ENCODE measurements at regions not wholly inside any gene's neighbourhood (a gene's known extent, or its start where the extent isn't known, plus 50 kb on each side); places are given as distances from the start of the nearest gene placed in this dataset.
A peak's percentile ranks its signal among the peaks of the same experiment; 100 is the strongest.

DNA sequence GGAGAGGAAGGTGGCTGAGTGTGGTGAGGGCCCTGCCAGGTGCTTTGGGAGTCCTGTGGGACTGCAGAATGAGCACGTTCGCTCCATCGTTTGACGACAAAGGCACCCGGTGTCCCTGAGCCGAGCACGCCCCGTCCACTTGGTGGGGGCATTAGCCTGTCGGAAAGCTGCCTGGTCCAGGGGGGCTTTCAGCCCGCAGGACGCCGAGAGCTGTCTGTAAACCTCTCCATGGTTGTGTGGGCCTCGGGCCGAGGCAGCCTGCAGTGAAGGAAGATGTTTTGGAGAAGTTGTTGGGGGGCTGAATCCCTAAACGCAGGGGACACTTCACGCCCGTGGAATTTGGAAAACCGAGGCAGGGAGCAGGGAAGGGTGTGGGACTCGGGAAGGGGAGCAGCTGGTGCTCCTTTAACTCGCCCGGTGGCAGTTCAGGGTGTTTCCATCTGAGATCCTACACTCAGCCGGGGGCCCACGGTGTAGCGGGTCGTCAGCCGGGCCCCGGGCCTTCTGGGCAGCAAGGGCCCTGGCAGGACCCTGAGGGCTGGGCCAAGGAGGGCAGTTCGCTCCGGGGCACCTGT lies 53.8 kb downstream of the MRPL36 start:
- ATAC-seq (ENCODE audit: low FRiP score in 2 of 2): no peak
- peak in 1 of 2 donors; percentile 8 for DNase-seq
- H3K4me3 ChIP-seq: no peak overlapping the region
- TF ChIP-seq EP300 (IDR thresholded peaks at IDR 0.05) (no peak), CTCF (IDR thresholded peaks at IDR 0.05) (no peak), POLR2A (IDR thresholded peaks at IDR 0.05) (no peak), POLR2AphosphoS5 (IDR thresholded peaks at IDR 0.05) (no peak)
- H3K36me3 ChIP-seq: no peaks in the 10 kb centered on the region
- no peaks in the 10 kb centered on the region for H3K27me3 ChIP-seq
- H3K4me1 ChIP-seq: no peaks in the 10 kb centered on the region
- H3K27ac ChIP-seq: no peak overlapping the region
- H3K9me3 ChIP-seq: no peaks in the 10 kb centered on the region
- WGBS, 2 donors: 83 to 85% methylated on average over 17 to 29 of the region's 29 CpGs

GRCh38 chr5:1745123-1745795 lies 54.4 kb downstream of the MRPL36 start:
- Histone ChIP-seq H3K36me3 (no peaks in the 10 kb centered on the region), H3K4me3 (no peak overlapping the region), H3K27me3 (no peaks in the 10 kb centered on the region), H3K27ac (no peak overlapping the region), H3K4me1 (no peaks in the 10 kb centered on the region), H3K9me3 (no peaks in the 10 kb centered on the region)
- DNase-seq (peak in 1 of 2 donors; percentile 18), ATAC-seq (ENCODE audit: low FRiP score in 2 of 2) (no peak)
- WGBS, 2 donors: 75 to 82% methylated on average over 28 to 30 of the region's 30 CpGs
- TF ChIP-seq CTCF (IDR thresholded peaks at IDR 0.05): no peak
- TF ChIP-seq EP300 (IDR thresholded peaks at IDR 0.05): no peak
- TF ChIP-seq POLR2A (IDR thresholded peaks at IDR 0.05): no peak
- TF ChIP-seq POLR2AphosphoS5 (IDR thresholded peaks at IDR 0.05): no peak

- Histone ChIP-seq H3K4me3 (no peak overlapping the region), H3K27ac (no peak overlapping the region), H3K4me1 (no peaks in the 10 kb centered on the region), H3K36me3 (no peaks in the 10 kb centered on the region), H3K27me3 (no peaks in the 10 kb centered on the region), H3K9me3 (peaks cover 0 to 4% (median 0%) of the 10 kb centered on the region in 4 donors)
- ATAC-seq (ENCODE audit: low FRiP score in 2 of 2) (no peak), DNase-seq (peak in 1 of 2 donors; percentile 7)
- TF ChIP-seq POLR2A (IDR thresholded peaks at IDR 0.05): no peak
- TF ChIP-seq POLR2AphosphoS5 (IDR thresholded peaks at IDR 0.05): no peak
- TF ChIP-seq CTCF (IDR thresholded peaks at IDR 0.05): no peak
- no peak for TF ChIP-seq EP300 (IDR thresholded peaks at IDR 0.05)
- WGBS, 2 donors: 80 to 83% methylated on average over 21 of the region's 21 CpGs
These were observed 55.1 kb downstream of the MRPL36 start for GRCh38 chr5:1744393-1745122.

DNA sequence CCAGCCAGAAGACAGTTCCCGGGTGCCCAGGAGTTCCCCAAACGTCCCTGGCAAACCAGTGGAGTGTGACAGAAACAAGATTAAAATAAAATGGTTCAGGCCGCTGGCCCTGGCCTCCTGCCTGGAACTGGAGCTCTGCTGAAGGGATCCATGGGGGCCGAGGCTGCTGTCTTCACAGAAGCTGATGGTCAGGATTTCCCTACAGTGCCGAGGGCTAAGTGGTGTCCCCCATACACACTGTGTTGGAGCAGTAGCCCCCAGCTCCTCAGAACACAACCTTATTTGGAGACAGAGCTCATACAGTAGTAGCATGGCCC lies 55.9 kb downstream of the MRPL36 start:
- no peaks in the 10 kb centered on the region for H3K4me1 ChIP-seq
- no peak overlapping the region for H3K4me3 ChIP-seq
- ATAC-seq (ENCODE audit: low FRiP score in 2 of 2): no peak
- peaks cover 0 to 4% (median 0%) of the 10 kb centered on the region in 4 donors for H3K9me3 ChIP-seq
- H3K36me3 ChIP-seq: no peaks in the 10 kb centered on the region
- DNase-seq: peak in 1 of 2 donors; percentile 1
- H3K27ac ChIP-seq: no peak overlapping the region
- WGBS, 2 donors: 60% methylated on average over 5 of the region's 5 CpGs; no CpG with 5 or more reads in 1 of the 2 donors
- no peaks in the 10 kb centered on the region for H3K27me3 ChIP-seq
- TF ChIP-seq POLR2A (IDR thresholded peaks at IDR 0.05) (no peak), EP300 (IDR thresholded peaks at IDR 0.05) (no peak), POLR2AphosphoS5 (IDR thresholded peaks at IDR 0.05) (no peak), CTCF (IDR thresholded peaks at IDR 0.05) (no peak)
